Fibroblast of lung (primary cell): ENCODE measurements at regions not wholly inside any gene's neighbourhood (a gene's known extent, or its start where the extent isn't known, plus 50 kb on each side); places are given as distances from the start of the nearest gene placed in this dataset.

ENCODE experiments used
- CTCF ChIP-seq, 2 donors: IDR thresholded peaks in 1 of 2; conservative IDR thresholded peaks in 1 of 2; 1 replicate in 1 of 2; 2 replicates in 1 of 2; pipeline ENCODE4 v1.5.1; 2011 to 2012; ENCODE audit warnings: low read length in 2 of 2, control low read depth in 1 of 2, inconsistent platforms in 1 of 2, low read depth in 1 of 2, mild to moderate bottlenecking in 1 of 2
- EZH2 ChIP-seq: IDR thresholded peaks from 2 replicates; pipeline ENCODE4 v1.5.1; 2012; ENCODE audit warnings: low read length, control low read depth, mild to moderate bottlenecking; ENCODE audit errors: missing control alignments

GRCh38 chr12:130008241-130008640 is 104.4 kb upstream of the TMEM132D start:
- TF ChIP-seq EZH2 (no peak), CTCF (conservative IDR thresholded peaks at IDR 0.05 in 1 of 2, IDR thresholded peaks at IDR 0.05 in 1 of 2; ENCODE audit: low read depth in 1 of 2, low read length in 2 of 2) (no peak)
